Stomach (tissue), 8 donors: ENCODE measurements at regions not wholly inside any gene's neighbourhood (a gene's known extent, or its start where the extent isn't known, plus 50 kb on each side); places are given as distances from the start of the nearest gene placed in this dataset.
A peak's percentile ranks its signal among the peaks of the same experiment; 100 is the strongest.

Experiments used
- DNase-seq, 2 donors: peaks; one replicate each; pipeline versions ENCODE4 v3.0.0 to v3.0.0-alpha.2; 2013 to 2019
- H3K27ac ChIP-seq, 5 donors: fragments of 200-600 bp in 4 of 5; sonication (generic) in 4 of 5; one replicate each; pipeline ENCODE4 v1.5.1; 2013 to 2019; ENCODE audit warnings: mild to moderate bottlenecking in 1 of 5, moderate library complexity in 1 of 5
- H3K27me3 ChIP-seq, 3 donors: fragments of 200-600 bp; sonication (generic); one replicate each; pipeline ENCODE4 v1.5.1; 2017 to 2019; ENCODE audit warnings: mixed run types in 1 of 3
- H3K36me3 ChIP-seq, 4 donors: fragments of 200-600 bp; sonication (generic); 1 replicate in 3 of 4; 2 replicates in 1 of 4; pipeline ENCODE4 v1.5.1; 2016 to 2019
- H3K4me1 ChIP-seq, 4 donors: fragments of 200-600 bp; sonication (generic); one replicate each; pipeline ENCODE4 v1.5.1; 2016 to 2019
- H3K4me3 ChIP-seq, 4 donors: fragments of 200-600 bp; sonication (generic) in 3 of 4; one replicate each; pipeline ENCODE4 v1.5.1; 2016 to 2019; ENCODE audit warnings: mild to moderate bottlenecking in 1 of 4
- H3K9me3 ChIP-seq, 4 donors: fragments of 200-600 bp; sonication (generic); one replicate each; pipeline ENCODE4 v1.5.1; 2016 to 2019
- EP300 ChIP-seq: sonication (generic); formaldehyde crosslinking; IDR thresholded peaks from one replicate; pipeline ENCODE4 v1.6.1; 2017; ENCODE audit warnings: antibody characterized with exemption
- POLR2A ChIP-seq, 4 donors: fragments of 450-650 bp; IDR thresholded peaks; one replicate each; pipeline ENCODE4 v1.6.1; 2016; ENCODE audit warnings: antibody characterized with exemption in 4 of 4, control low read depth in 2 of 4, mild to moderate bottlenecking in 1 of 4, moderate library complexity in 1 of 4
- POLR2AphosphoS5 ChIP-seq, 3 donors: sonication (generic); formaldehyde crosslinking; IDR thresholded peaks; one replicate each; pipeline ENCODE4 v1.6.1; 2016; ENCODE audit warnings: antibody characterized with exemption in 3 of 3
- WGBS, 5 donors: extraction: QIAGEN DNeasy Blood & Tissue Kit in 3 of 5; methylation state at CpG; one replicate each; pipeline versions ENCODE4 v1.1.5 to v1.1.7; 2013 to 2018; 5-methylcytosine and 5-hydroxymethylcytosine counted together
- intact Hi-C: fragments of 100-400 bp; cut with DNase I; formaldehyde crosslinking; loops from one replicate; pipeline ENCODE4 v1.15.1; 2023; ENCODE audit warnings: low total_unique reads
- TF ChIP-seq, protein P1 (sequence below), 7 experiments: fragments of 450-650 bp in 4 of 7; fragments of 200-600 bp in 3 of 7; sonication (generic) in 3 of 7; IDR thresholded peaks; one replicate each; pipeline ENCODE4 v1.5.1; 2016 to 2019; ENCODE audit warnings: antibody characterized with exemption in 7 of 7, control low read depth in 2 of 7, mild to moderate bottlenecking in 1 of 7
- donor health status: healthy with polysubstance abuse.
- donor health status: Bipolar disorder and iron deficiency.
- donor health status: healthy.

DNA sequence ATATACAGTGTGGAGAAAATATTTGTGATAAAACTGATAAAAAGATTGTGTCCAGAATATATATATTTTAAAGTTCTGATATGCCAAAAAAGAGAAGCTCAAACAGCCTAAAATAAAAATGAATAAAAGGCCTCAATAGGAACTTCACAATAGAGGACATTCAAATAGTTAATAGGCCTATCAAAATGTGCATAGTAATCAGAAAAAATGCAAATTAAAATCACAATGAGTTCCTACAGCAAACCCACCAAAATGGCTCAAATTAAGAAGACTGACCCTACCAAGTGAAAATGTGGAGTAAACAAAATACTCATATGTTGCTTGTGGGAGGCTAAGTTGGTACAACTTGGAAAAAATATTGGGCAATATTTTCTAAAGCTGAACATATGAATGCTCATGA, 57.6 kb upstream of the COG2 start:
- intact Hi-C loops: no loop called here

DNA sequence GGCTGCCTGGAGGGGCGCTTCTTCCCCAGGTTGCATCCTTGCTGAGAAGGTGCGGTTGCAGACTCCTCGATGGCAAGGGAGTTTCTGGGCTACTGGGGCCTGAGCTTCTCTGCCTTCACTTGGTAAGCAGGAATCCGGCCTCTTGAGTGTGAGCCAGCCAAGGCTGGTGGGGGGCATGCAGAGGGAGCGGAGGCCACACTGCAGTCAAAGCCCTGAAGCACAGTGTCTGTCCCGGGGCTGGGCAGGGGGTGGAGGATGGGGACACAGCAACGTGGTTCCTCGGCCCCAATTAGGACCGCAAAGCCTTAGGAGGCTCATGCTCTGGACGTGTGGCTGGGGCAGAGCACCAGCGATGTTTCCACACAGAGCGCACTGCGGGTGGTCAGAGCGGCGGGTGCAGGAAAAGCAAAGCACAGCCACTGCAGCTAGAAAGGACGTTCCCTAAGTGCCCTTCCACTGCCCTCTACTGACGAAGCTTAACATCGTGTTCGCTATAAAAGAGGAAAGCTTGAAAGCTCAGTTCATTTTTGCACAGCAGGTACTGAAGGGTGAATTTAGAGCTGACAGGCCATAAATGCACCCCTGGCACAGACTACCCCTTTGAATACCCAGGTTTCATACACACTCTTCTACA, 60.7 kb upstream of the COG2 start:
- no peak overlapping the region for H3K4me3 ChIP-seq
- H3K36me3 ChIP-seq: no peaks in the 10 kb centered on the region
- no peak for DNase-seq
- intact Hi-C loops: no loop called here
- no peak for TF ChIP-seq EP300
- H3K27ac ChIP-seq: no peak overlapping the region
- peaks cover 0 to 4% (median 3%) of the 10 kb centered on the region in 4 donors for H3K4me1 ChIP-seq
- no peaks in the 10 kb centered on the region for H3K27me3 ChIP-seq
- H3K9me3 ChIP-seq: peaks cover 0 to 7% (median 4%) of the 10 kb centered on the region in 4 donors
- WGBS, 5 donors: 85 to 90% (median 87%) methylated on average over 19 of the region's 19 CpGs

More for the DNA sequence above, 57.6 kb upstream of the COG2 start:
- no peaks in the 10 kb centered on the region for H3K27me3 ChIP-seq
- no peak for DNase-seq
- no peaks in the 10 kb centered on the region for H3K4me1 ChIP-seq
- H3K36me3 ChIP-seq: no peaks in the 10 kb centered on the region
- peaks cover 0 to 7% (median 4%) of the 10 kb centered on the region in 4 donors for H3K9me3 ChIP-seq
- no peak overlapping the region for H3K27ac ChIP-seq
- TF ChIP-seq, protein P1, sequence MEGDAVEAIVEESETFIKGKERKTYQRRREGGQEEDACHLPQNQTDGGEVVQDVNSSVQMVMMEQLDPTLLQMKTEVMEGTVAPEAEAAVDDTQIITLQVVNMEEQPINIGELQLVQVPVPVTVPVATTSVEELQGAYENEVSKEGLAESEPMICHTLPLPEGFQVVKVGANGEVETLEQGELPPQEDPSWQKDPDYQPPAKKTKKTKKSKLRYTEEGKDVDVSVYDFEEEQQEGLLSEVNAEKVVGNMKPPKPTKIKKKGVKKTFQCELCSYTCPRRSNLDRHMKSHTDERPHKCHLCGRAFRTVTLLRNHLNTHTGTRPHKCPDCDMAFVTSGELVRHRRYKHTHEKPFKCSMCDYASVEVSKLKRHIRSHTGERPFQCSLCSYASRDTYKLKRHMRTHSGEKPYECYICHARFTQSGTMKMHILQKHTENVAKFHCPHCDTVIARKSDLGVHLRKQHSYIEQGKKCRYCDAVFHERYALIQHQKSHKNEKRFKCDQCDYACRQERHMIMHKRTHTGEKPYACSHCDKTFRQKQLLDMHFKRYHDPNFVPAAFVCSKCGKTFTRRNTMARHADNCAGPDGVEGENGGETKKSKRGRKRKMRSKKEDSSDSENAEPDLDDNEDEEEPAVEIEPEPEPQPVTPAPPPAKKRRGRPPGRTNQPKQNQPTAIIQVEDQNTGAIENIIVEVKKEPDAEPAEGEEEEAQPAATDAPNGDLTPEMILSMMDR (IDR thresholded peaks at IDR 0.05): no peak
- TF ChIP-seq POLR2A (IDR thresholded peaks at IDR 0.05) (no peak), POLR2AphosphoS5 (IDR thresholded peaks at IDR 0.05) (no peak), EP300 (no peak)
- H3K4me3 ChIP-seq: no peak overlapping the region

DNA sequence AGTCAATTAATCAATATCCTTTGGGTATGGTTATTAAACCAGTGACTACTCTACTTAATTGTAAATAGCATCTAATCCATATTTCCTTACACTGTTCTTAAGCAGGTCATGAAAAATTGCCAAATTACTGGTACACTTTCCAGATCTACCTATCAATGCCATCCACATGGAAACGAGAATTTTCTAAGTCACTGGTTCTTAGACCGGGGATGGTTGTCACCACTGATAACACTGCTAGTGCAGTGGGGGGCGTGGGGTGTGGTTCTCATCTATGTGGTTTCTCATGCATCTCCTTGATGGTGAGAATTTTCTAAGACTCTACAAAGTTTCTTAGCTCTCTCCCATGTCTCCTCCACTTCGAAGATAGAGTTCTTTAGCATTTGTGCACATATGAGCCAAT, 63.7 kb upstream of the COG2 start:
- 78 to 86% (median 83%) methylated on average over 4 of the region's 4 CpGs for WGBS, 5 donors

DNA sequence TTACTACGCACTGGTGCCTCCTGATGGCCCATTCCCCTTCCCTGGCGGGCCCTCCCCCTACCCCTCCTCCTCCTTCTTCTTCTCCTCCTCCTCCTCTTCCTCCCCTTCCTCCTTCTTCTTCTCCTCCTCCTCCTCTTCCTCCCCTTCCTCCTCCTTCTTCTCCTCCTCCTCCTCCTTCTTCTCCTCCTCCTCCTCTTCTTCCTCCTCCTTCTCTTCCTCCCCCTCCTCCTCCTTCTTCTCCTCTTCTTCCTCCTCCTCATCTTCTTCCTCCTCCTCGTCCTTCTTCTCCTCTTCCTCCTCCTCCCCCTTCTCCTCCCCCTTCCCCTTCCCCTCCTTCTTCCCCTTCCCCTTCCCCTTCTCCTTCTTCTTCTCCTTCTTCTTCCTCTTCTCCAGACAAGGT, 64.7 kb upstream of the COG2 start:
- whole genome bisulfite sequencing, 5 donors: 82 to 86% (median 84%) methylated on average over 3 of the region's 3 CpGs
- intact Hi-C loops: no loop called here
- no peak for TF ChIP-seq POLR2A (IDR thresholded peaks at IDR 0.05)
- TF ChIP-seq, protein P1 (IDR thresholded peaks at IDR 0.05): no peak
- no peak for TF ChIP-seq POLR2AphosphoS5 (IDR thresholded peaks at IDR 0.05)
- Histone ChIP-seq H3K27ac (no peak overlapping the region), H3K9me3 (peaks cover 0 to 7% (median 2%) of the 10 kb centered on the region in 4 donors), H3K27me3 (no peaks in the 10 kb centered on the region), H3K4me3 (no peak overlapping the region), H3K36me3 (no peaks in the 10 kb centered on the region), H3K4me1 (peaks cover 12 to 33% (median 21%) of the 10 kb centered on the region in 4 donors)
- DNase-seq: no peak

More for the DNA sequence above, 63.7 kb upstream of the COG2 start:
- intact Hi-C loops: no loop called here
- peaks cover 5 to 24% (median 13%) of the 10 kb centered on the region in 4 donors for H3K4me1 ChIP-seq
- no peak overlapping the region for H3K4me3 ChIP-seq
- no peaks in the 10 kb centered on the region for H3K36me3 ChIP-seq
- TF ChIP-seq EP300 (no peak), POLR2A (IDR thresholded peaks at IDR 0.05) (no peak), POLR2AphosphoS5 (IDR thresholded peaks at IDR 0.05) (no peak)
- TF ChIP-seq, protein P1 (IDR thresholded peaks at IDR 0.05): no peak
- H3K27me3 ChIP-seq: no peaks in the 10 kb centered on the region
- no peak for DNase-seq
- H3K27ac ChIP-seq: no peak overlapping the region
- peaks cover 0 to 7% (median 2%) of the 10 kb centered on the region in 4 donors for H3K9me3 ChIP-seq

DNA sequence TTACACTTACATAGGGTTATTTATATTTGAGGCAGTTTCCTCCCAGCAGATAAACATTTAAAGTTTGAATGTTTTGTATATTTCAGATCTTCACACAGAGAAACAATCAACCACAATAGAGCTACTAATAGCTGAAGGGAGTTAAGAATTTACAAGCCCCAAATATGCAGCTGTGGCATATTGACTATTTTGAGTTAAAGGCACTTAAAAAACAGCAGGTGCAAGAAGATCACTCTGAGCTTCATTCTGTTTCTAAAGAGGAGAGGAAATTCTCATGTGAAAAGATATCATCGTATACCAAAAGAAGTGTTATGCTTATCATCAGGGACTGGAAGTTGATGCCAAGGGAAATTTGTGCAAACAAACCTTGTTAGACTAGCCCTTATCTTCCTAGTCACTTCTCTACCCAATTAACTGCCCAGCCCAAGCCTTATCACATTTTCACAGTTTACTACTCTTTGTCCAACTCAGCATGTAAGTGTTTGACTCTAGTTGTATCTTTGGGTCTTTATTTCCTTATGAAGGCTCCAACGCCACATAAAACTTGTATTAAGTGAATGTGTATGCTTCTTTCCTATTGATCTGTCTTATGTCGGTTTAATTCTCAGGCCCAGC, 66.3 kb upstream of the COG2 start:
- intact Hi-C loops: no loop called here
- Histone ChIP-seq H3K27me3 (no peaks in the 10 kb centered on the region), H3K36me3 (no peaks in the 10 kb centered on the region), H3K4me3 (no peak overlapping the region), H3K9me3 (no peaks in the 10 kb centered on the region), H3K4me1 (peaks cover 22 to 36% (median 30%) of the 10 kb centered on the region in 4 donors), H3K27ac (peak overlapping the region in 4 of 5 donors; percentile 53 to 72 (median 65))
- DNase-seq: peak in 1 of 2 donors; percentile 62
- TF ChIP-seq POLR2AphosphoS5 (IDR thresholded peaks at IDR 0.05): peak in 2 of 3 donors; percentile 49 to 78
- TF ChIP-seq EP300: no peak
- WGBS, 5 donors: 28 to 58% (median 43%) methylated on average over 3 of the region's 3 CpGs
